GM18520 (cell line): ENCODE measurements at regions not wholly inside any gene's neighbourhood (a gene's known extent, or its start where the extent isn't known, plus 50 kb on each side); places are given as distances from the start of the nearest gene placed in this dataset.

Experiments used
- ATAC-seq: cut with Tn5 transposase; IDR thresholded peaks from one replicate; pipeline ENCODE4 v1.9.1; 2021; ENCODE audit not compliant: unreplicated experiment

DNA sequence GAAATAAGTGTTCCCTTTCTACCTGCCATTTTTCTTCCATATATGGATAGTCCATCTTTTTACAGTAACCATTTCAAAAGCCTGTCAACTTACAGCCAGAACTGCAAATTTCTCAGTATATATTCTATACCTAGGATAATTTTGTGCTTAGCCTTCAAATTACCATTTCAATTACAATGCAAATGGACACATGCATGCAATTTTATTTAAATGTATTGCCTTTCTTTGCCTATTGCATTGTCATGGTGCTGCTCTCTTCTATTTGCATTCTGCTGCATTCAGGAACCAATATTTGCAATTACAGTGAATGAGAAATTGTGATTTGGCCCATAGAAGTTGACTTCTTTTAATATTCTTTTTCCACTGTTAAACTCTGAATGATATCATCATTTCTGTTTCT is 1753.4 kb upstream of the TENM3 start:
- ATAC-seq, result no peak

DNA sequence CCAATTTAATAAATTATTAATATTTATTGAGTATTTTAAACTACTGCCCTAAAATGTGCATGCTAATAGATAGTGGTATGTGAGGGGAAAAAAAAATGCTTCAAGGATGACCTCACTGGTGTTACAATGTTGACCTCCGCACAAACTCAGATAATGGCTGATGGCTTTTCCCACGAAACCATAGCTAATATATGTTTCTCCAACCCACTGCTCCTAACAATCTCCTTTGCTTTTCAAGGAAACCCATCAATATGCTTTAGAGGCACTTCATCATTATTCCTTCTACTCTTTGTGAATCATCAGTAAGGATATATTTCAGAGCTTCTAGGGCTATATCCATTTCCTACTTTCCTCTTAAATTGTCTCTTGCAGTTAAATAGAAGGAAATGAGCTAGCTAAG is 1752.0 kb upstream of the TENM3 start:
- no peak for ATAC-seq

DNA sequence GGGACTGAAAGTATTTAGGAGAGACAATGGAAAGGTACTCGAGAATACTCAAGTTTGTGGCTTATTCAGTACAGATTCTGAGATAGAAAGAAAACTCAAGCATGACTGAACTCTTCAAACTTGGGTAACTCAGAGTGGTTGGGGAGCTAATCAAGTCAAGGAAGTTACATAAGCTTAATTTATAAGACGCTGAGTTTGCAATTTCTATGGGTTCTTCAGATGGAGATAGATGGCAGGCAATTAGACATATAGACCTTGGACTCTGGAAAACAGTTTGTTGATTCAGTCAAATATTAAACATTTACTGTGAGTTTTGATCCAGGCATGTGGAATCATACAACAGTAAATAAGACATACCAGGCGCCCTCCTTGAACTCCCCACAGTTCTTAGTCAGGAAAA is 1749.9 kb upstream of the TENM3 start:
- ATAC-seq, result no peak

DNA sequence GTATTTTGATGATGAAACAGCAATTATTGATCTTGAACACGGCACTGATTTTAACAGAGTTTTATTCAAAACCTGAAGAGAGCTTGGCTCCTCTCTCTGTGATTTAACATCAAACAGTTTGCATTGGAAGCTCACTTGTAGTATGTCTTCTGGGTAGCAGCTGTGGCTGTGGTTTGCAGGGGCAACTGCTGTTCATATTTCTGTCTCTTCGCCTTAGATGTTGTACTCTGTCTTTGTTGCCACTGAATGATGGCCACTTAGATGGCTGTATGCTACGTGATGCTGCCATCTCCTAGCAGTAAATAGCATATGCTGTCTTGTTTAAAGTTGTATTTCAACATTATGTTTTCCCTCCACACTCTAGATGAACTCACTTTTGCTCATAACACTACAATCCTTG is 1743.0 kb upstream of the TENM3 start:
- ATAC-seq, result no peak

DNA sequence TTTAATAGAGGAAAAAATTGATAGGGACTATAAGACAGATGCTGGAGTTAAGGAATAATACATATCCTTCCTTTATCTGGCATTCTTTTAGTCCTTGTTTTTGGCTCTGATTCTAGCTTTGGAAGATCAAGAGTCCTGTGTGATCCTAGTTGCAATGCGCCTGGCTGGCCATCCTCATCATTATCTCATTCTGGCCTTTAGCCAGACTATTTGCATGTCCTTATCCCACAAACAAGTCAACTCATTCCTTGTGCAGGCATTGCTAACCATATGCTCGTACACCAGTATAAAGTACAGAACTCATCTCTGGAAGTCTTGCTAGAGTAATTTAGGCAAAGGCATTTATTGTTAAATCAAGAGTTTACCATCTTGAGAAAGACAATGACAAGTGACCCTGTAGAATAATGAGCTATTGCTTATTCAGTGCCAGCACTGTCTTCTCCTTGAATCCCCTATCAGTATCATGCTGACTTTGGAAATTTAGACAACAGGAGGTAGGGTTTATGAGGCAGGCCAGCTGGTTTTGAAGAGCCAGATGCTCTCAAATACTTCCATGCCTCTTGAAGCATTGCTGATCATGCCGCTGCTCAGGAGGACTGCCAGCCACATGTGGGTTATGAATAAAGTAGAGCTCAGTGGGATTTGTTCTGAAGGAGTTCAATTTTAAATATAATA is 1730.3 kb upstream of the TENM3 start:
- no peak for ATAC-seq

DNA sequence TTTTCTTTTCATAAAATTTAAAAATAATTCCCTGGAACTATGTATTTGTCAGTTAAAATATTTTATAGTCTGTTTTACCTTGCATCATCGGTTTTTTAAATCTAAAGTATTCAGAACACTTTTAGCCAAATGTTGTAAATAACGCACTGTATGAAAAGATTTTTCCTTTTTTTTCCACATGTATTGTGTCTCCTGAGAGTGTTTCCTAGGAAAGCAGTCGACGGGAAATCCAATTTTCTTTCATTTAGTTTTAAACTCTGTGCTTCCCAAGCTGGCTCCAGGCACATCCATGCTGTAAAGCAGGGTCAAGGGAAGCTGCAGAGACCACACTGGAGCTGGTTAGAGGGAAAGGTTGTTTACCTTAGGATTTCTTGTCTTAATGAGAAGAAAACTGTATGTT is 1724.3 kb upstream of the TENM3 start:
- ATAC-seq, result no peak

DNA sequence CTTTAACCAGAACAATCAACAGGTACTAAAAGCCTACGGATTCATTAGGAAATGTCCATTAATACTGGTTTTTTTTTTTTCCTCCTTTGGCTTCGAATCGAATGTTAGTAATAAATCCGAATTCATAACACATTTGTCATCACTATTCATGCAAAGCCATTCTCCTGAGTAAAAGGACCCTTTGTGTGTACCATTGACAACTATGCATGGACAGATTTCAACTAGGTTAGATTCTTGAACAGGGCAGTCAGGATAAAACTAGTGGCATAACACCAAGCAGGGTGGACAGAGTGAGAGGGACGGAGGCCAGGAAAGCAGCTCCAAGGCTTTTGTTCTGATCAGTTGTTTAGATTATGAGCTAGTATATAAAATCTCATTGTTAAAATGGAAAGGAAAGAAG is 1722.0 kb upstream of the TENM3 start:
- no peak for ATAC-seq

DNA sequence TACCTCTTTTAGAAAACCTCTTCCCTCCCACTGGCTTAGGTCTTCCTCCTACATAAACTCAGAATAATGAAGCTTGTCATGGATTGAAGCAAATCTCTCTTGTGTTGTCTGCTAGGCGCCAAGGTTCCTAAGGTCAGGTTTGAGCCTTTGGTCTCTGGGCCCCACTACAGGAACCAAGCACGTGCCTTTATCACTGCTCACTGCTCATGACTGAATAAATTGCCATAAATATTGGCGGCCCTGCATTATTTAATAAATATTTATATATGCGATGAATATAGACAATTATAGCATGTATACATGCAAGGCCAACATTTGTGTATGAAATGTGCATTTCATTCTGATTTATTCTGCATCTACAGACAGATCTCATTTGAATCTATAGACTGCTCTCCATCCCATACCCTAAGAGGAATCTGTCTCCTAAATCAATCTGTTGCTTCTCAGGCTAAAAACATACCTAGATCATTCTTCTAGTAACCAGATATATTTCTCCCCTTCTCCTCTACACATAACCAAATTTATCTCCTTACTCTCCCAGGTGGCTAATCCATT is 1717.6 kb upstream of the TENM3 start:
- ATAC-seq, result no peak

DNA sequence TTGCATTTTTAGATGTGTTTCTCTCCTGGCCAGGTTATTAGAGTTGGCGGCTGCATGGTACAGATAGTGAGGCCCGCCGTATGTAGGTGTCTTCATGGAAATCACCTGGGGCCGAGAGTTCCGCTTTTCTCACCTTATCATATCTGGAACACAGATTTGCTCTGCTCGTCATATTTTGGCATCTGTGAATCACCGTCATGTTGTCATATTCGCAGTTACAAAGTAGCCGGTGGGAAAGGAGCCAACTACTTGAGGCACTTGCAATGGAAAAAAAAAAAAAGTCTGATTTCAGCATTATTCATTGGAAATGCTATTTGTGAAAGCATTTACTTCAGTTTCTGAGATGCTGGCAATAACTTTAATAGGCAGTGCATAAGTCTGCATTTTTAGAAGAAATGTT is 1715.2 kb upstream of the TENM3 start:
- no peak for ATAC-seq

DNA sequence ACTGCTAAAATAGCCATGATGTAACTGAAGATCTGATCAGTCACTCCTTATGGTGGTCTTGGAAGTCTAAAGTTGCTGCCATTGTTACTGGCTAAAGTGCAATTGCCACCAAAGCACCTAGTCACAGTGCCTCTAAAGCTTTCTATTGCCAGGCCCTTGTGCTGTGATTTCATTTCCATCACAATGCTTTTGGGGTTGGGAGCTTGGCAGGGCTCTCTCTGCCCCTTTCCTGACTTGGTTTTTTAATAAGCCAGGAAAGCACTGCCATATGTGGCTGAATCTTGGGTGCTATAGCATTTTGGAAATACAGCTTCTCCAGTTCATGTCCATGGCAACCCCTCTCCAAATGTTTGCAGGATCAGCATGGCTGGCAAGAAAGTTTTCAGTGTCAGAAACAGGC is 1712.4 kb upstream of the TENM3 start:
- no peak for ATAC-seq

DNA sequence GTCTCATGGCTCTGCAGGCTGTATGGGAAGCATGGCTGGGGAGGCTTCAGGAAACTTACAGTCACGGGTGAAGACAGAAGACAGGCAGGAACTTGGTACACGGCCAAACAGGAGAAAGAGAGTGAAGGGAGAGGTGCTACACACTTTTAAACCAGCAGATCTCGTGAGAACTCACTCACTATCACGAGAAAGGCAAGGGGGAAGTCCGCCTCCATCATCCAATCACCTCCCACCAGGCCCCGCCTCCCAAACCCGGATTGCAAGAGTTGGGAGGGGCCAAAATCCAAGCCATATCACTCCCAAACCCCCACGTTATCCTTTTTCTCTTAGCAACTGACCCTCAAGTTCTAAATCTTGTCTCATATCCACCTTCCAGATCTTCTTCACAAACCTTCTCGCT is 1710.5 kb upstream of the TENM3 start:
- ATAC-seq, result no peak

DNA sequence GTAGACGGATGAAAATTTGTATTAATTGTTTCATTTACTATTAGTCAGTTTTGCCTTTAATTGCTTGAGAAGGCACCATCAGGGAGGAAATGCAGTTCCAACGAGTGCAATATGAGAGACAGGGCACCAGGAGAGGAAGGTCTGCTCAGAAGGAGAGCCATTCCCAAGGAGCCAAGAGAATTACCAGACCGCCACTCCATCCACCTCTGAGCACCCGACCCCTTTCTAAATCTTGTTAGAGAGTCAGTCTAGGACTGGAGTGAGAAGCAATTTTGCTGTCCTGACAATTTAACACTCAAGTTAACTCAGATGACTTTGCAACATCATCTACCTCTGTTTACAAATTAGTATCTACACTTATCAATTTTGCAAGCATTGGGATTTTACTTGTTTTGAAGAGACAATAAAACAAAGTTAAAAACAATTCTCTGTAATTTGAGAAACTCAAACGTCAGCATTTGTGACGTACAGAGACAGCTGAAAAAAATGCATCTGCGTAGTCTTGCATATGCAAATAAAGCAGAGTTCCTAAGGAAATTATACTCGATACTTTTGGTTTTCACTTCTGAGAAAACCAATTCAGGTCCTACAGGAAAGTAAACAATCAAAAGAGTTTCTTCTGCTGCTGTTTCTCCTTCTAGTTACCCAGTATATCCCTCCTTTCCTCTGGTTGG is 1704.7 kb upstream of the TENM3 start:
- no peak for ATAC-seq

DNA sequence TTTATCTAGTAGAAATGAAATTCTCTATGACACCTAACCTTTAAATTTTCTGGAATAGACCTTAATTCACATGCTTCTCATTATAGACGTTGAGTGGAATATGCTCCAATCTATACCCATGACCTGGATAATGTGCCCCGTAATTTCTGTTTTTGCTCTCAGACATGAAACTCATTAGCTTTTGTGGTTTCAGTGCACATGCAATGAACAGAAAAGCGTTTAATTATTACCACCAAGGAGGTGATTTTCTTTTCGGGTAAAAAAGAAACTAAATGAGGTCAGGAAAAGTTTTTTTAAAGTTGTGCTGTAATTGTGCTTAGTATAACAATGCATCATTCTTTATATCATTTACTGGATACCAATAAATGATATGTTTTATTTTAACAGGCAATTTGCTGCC is 1703.9 kb upstream of the TENM3 start:
- ATAC-seq, result peak; percentile 36

DNA sequence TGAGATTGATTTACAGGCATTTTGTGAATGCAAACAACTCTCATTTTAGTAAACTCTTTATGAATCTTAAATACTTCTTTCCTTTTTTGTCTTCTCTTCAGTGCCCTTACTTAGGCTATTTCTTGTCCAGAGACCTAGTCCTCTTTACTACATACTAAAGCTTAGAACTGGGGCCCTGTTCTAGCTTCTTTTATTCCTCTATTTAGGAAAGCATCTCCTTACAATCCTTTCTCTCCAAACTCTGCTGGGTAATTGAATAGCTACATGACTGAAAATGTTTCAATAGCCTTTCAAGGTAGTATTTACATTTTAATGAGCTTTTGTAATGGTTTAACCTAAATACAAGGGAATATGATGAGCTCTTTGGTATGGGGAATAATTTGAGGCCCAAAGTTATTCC is 1701.5 kb upstream of the TENM3 start:
- no peak for ATAC-seq

DNA sequence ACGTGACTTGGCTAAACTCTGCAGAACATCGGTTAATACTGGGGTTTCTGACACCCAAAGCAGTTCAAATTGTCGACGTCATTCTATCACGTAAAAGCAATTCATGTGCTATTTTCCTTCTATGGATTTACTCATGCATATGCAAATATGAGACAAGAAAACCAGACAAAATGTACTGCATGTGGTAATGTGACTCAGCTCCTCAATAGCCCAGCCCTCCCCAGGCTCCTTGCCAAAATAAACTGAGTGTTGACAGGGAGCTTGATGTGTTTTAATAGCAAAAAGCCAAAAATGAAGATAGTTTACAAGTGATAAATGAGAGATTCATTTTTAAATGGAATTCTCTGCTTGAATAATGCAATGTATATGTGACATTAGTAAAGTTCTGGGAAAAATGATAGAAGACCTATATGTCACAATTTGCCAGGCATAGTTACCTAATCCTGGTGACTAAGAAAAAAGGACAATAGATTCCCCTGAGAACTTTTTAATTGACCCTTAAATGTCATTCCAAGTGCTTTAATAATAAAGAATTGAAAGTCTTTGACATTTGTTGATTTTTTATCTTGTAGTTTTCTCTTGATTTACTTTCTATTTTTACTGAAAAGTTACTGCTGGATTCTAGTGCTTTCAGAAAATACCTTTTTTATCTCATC is 1700.6 kb upstream of the TENM3 start:
- ATAC-seq, result no peak

DNA sequence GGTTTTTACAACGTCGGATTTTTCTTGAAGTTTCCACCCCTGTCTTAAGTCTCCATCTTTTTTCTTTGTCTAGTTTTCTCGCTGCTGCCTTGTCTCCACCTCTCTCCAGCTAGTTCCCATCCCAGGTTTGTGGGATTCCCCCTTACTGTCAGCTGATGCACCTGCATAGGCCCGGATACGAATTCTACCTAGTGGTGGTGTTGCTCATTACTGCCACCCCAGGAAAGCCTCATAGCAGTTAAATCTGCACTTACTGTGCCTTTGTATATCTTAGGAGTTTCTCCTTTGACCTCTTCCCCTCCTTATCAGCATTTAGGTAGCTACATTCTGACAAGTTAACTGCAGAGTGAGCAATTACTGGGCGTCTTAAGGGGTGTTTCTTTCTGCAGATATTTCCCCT is 1693.1 kb upstream of the TENM3 start:
- no peak for ATAC-seq

DNA sequence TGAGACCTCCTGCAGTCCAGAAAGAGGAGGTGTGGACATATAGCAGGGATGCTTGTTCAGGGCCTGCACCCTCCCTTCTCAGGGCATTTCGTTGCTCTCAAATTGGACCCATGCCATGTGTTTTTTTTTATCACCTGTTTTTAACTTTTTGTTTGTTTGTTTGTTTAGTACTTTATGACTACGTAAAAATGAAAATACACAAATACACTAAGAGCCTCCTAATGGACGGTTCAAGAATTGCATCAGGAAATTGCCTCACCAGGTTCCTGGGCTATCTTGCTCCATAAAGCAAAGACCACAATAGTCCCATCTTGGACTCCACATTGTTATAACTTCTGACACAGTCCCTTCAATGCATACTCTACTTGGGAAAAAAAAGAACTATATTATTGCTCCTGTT is 1685.9 kb upstream of the TENM3 start:
- no peak for ATAC-seq

DNA sequence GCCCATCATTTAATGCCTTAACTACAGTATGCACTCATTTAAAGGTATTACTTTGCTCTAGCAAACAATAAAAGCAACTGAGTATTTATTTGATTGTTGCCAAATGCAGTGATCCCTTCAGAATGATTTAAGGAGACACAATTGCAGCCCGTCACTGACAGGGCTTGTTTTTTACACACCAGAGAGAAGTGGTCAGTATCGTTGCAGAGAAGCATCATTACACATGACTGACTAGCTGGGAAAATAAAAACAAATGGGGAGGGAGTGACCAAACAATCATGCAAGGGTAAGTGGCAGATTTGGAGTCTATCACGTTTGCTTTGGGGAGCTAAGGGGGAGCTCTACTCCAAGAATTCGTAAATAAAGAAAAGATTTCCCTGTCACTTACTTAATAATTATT is 1685.3 kb upstream of the TENM3 start:
- ATAC-seq, result no peak

DNA sequence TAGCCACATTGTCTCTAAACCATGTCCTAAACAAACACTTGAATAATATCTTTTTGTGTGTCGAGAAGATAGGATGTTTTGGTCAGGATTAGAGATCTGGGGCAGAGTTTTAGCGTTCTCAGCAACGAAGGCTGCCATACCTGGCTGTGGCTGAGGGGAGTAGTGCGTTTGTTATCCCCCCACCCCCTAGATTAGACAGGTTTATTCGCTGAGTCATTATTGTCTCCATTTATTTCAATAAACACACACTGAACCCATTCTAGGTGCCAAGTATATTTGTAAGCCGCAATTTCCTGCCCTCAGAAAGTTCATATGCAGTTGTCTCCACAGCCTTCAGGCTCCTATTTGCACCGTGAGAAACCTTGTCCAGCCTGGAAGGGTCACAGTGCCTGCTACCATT is 1684.8 kb upstream of the TENM3 start:
- no peak for ATAC-seq

DNA sequence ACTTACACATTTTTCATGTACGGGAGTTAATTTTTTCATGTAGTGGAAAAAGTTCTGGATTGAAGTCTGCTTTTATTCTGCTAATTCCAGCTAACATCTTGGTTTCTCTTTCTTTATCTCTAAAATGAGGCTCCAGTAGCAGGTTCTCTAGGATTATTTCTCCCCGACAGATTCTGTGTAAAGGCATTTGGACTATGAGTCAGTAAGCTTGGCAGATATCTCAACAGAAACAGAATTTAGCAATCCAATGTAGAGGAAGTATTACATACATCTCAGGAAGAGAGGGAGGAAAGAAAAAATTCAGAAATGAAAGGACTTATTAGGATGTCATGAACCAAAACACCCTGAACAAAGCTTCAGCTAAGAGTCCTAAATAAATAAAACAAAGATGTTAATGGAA is 1682.3 kb upstream of the TENM3 start:
- ATAC-seq, result no peak

DNA sequence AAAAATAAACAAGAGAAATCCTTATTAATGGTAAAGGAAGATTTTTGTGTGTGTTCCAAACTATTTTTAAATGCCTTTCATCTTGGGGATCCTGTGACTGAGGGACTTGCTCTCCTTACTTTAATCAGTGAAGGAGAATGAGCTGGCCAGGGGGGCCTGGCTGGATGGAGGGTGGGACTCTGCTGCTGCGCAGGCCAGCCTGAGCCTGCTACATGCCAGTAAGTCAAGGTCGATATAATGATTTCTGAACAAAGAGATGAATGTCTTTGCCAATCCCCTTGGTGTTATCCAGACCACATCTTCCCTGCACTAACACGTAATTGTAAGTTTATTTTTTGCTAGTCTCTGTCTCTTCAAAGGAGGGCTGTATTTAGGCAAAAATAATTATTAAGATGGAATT is 1679.2 kb upstream of the TENM3 start:
- ATAC-seq, result no peak

DNA sequence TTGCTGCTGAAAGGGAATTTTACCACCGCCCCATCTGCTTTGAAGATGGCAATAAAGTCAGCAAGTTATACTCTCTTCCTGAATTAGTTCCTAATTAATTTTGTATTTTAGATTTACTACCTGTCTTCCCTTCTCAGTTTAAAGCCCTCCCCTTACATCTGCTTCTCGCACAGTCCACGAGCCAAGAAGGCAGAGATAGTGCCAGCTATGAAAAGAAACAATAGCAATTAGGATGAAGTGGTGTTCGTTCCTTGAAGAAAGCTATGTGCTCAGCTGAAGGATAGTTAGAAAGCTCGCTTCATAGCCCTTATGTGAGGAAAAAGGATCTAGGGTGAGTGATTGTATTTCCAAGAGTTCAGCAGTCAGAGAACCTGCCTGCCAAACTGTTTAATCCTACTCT is 1678.8 kb upstream of the TENM3 start:
- no peak for ATAC-seq
